ENCODE measurements at regions not wholly inside any gene's neighbourhood (a gene's known extent, or its start where the extent isn't known, plus 50 kb on each side); places are given as distances from the start of the nearest gene placed in this dataset.

GRCh38 chr18:64399566-64399965 is 250.7 kb upstream of the LINC00305 start:
- no peak for TF ChIP-seq CTCF (IDR thresholded peaks at IDR 0.05)
- TF ChIP-seq POLR2A (IDR thresholded peaks at IDR 0.05) = no peak

Measured in body of pancreas (tissue), 4 donors.